ENCODE measurements at regions not wholly inside any gene's neighbourhood (a gene's known extent, or its start where the extent isn't known, plus 50 kb on each side); places are given as distances from the start of the nearest gene placed in this dataset.

DNA sequence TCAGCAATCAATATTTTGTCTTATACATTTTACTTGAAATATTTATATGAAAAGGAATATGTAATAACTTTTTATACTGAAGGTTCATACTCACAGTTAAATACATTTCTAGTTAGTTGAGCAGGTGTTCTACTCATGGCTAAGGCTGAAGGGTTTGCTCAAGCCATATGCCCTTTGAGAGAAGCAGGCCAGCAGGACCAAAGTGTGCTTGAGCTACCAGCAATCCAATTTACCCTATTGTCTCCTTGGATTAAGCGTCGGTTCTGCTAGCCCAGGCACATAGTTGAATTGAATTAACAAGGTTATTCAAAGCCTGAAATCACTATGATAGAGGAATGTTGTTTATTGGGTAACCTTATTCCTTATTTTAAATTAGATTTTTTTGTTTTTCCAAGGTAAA is 151.5 kb upstream of the BACE2 start:
- Histone ChIP-seq H3K9me3 (peaks cover 0 to 7% (median 0%) of the 10 kb centered on the region in 3 donors), H3K27me3 (peaks cover 26% of the 10 kb centered on the region), H3K4me1 (no peaks in the 10 kb centered on the region), H3K36me3 (no peaks in the 10 kb centered on the region), H3K27ac (no peak overlapping the region), H3K4me3 (no peak overlapping the region)
- ATAC-seq = no peak
- WGBS, 2 donors (ENCODE audit: low coverage in 1 of 2) = 88 to 93% methylated on average over 2 of the region's 2 CpGs
- TF ChIP-seq POLR2A (IDR thresholded peaks at IDR 0.05) (no peak), EP300 (IDR thresholded peaks at IDR 0.05) (no peak), POLR2AphosphoS5 (IDR thresholded peaks at IDR 0.05) (no peak)
- TF ChIP-seq, protein P1, sequence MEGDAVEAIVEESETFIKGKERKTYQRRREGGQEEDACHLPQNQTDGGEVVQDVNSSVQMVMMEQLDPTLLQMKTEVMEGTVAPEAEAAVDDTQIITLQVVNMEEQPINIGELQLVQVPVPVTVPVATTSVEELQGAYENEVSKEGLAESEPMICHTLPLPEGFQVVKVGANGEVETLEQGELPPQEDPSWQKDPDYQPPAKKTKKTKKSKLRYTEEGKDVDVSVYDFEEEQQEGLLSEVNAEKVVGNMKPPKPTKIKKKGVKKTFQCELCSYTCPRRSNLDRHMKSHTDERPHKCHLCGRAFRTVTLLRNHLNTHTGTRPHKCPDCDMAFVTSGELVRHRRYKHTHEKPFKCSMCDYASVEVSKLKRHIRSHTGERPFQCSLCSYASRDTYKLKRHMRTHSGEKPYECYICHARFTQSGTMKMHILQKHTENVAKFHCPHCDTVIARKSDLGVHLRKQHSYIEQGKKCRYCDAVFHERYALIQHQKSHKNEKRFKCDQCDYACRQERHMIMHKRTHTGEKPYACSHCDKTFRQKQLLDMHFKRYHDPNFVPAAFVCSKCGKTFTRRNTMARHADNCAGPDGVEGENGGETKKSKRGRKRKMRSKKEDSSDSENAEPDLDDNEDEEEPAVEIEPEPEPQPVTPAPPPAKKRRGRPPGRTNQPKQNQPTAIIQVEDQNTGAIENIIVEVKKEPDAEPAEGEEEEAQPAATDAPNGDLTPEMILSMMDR (IDR thresholded peaks at IDR 0.05) = no peak

DNA sequence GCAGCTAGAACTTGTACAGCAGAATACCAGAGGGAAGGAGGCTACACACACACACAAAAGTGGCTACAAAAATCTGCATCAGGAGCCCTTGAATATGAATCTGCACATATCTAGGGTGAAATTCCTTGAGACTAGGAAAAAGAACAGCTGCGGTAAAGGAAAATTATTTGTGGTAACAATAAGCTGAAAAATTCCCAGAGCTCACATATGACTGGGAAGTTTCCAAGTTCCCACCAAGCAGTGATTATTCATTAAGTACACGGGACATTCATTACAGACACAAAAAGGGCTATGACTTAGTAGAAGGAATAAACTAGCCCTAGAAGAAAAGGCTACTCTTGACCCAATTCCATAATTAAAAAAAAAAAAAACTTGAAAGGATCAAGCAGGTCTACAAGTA is 149.5 kb upstream of the BACE2 start:
- Histone ChIP-seq H3K4me3 (no peak overlapping the region), H3K4me1 (no peaks in the 10 kb centered on the region), H3K9me3 (peaks cover 0 to 7% (median 0%) of the 10 kb centered on the region in 3 donors), H3K27ac (no peak overlapping the region), H3K36me3 (no peaks in the 10 kb centered on the region), H3K27me3 (peaks cover 25% of the 10 kb centered on the region)
- TF ChIP-seq POLR2A (IDR thresholded peaks at IDR 0.05) (no peak), POLR2AphosphoS5 (IDR thresholded peaks at IDR 0.05) (no peak), EP300 (IDR thresholded peaks at IDR 0.05) (no peak)
- TF ChIP-seq, protein P1 (IDR thresholded peaks at IDR 0.05) = no peak
- ATAC-seq = no peak
- 48 to 71% methylated on average over 2 of the region's 2 CpGs for WGBS, 2 donors (ENCODE audit: low coverage in 1 of 2)

DNA sequence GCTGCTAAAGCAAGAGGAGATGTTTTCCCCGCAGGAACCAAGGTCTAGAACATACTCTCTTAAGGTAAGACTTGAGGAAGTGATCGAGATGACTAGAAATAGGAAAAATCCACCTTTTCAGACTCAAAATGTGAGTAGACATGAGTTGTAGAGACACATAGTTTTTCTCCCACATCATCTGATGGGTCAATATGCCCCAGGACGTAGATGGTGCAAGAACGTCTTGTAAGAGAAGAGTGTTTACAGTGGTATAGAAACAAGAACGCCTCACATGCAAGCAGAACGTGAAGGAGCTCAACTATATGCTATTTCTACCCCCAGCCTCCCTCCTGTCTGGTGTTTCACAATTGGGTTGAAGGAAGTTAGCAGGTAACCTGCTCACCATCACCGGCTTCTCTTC is 144.0 kb upstream of the BACE2 start:
- TF ChIP-seq POLR2A (IDR thresholded peaks at IDR 0.05) = no peak
- 76 to 91% methylated on average over 6 to 7 of the region's 7 CpGs for WGBS, 2 donors (ENCODE audit: low coverage in 1 of 2)

DNA sequence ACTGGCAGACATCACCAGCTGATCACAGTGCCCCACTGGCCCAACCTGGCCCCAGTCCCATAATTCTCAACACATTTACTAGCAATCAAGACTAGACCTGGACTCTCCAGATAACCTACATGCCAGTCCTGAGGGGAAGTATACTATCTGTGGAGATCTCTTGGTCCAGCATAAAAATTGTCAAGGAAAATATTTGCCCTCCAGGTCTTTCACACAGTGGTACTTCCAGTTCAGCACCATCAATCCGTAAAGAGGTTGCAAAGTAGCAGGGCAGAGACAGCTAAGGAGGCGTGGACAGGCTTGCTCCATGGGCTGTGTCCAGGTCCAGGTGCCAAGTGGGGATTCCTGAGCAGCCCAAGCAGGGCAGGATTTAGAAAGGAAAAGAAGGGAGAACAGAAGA is 143.6 kb upstream of the BACE2 start:
- TF ChIP-seq, protein P1 (IDR thresholded peaks at IDR 0.05) = no peak
- TF ChIP-seq POLR2AphosphoS5 (IDR thresholded peaks at IDR 0.05) (no peak), POLR2A (IDR thresholded peaks at IDR 0.05) (no peak)
- ATAC-seq = no peak
- Histone ChIP-seq H3K4me3 (no peak overlapping the region), H3K27ac (no peak overlapping the region), H3K9me3 (no peaks in the 10 kb centered on the region), H3K4me1 (no peaks in the 10 kb centered on the region), H3K36me3 (no peaks in the 10 kb centered on the region), H3K27me3 (peaks cover 22% of the 10 kb centered on the region)
- WGBS, 2 donors (ENCODE audit: low coverage in 1 of 2) = 92 to 100% methylated on average over 1 to 2 of the region's 2 CpGs

More for the DNA sequence above, 144.0 kb upstream of the BACE2 start:
- no peaks in the 10 kb centered on the region for H3K4me1 ChIP-seq
- H3K27me3 ChIP-seq = peaks cover 25% of the 10 kb centered on the region
- H3K36me3 ChIP-seq = no peaks in the 10 kb centered on the region
- no peaks in the 10 kb centered on the region for H3K9me3 ChIP-seq
- no peak for ATAC-seq
- no peak overlapping the region for H3K4me3 ChIP-seq
- H3K27ac ChIP-seq = no peak overlapping the region

DNA sequence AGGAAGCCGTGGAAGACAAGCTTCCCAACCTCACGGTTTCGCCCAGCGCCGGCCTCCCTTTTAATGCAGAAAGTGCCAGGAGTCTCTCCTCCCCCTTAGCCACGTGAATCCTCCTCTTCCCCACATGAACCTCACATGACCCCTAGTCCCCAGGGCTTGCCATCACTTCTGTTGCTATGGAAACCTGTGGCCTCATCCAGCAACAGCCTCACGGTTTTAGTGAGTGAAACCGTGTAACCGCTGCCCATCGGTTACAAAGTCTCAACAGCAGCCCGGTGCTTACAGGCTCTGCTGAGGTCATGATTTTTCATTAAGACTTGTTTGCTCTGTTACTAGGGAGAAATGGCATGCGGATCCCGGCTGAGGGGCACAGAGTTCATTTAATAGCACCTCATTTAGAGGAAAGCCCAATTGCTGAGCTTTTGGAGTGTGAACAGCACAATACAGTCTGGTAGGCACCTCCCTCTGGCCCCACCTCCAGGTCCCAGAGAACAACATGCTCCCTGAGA is 143.2 kb upstream of the BACE2 start:
- peaks cover 21% of the 10 kb centered on the region for H3K27me3 ChIP-seq
- no peak overlapping the region for H3K27ac ChIP-seq
- ATAC-seq = no peak
- WGBS, 2 donors (ENCODE audit: low coverage in 1 of 2) = 60 to 79% methylated on average over 8 to 13 of the region's 13 CpGs
- no peaks in the 10 kb centered on the region for H3K4me1 ChIP-seq
- H3K36me3 ChIP-seq = no peaks in the 10 kb centered on the region
- H3K4me3 ChIP-seq = no peak overlapping the region
- no peaks in the 10 kb centered on the region for H3K9me3 ChIP-seq
- TF ChIP-seq, protein P1 (IDR thresholded peaks at IDR 0.05) = no peak
- TF ChIP-seq POLR2A (IDR thresholded peaks at IDR 0.05) = no peak
- TF ChIP-seq POLR2AphosphoS5 (IDR thresholded peaks at IDR 0.05) = no peak
- TF ChIP-seq EP300 (IDR thresholded peaks at IDR 0.05) = no peak

All from gastroesophageal sphincter (tissue), 4 donors.